BLaER1 treated with 17β-estradiol and CSF1 and Interleukin-3, amounts not matched to agents 10 nM and 100 nM (cell line): ENCODE measurements at regions not wholly inside any gene's neighbourhood (a gene's known extent, or its start where the extent isn't known, plus 50 kb on each side); places are given as distances from the start of the nearest gene placed in this dataset.
"Not testable (repeated sequence)": the region's sequence is repeated elsewhere in the genome, so short reads cannot be mapped to it uniquely, and the experiment has no call there.

Experiments used
- H3K27ac ChIP-seq, 11 experiments: shearing (Covaris generic); formaldehyde crosslinking; 2 replicates each; pipeline ENCODE4 v1.8.1; 2022
- H3K27me3 ChIP-seq, 11 experiments: shearing (Covaris generic); formaldehyde crosslinking; 2 replicates each; pipeline ENCODE4 v1.8.1; 2022
- H3K36me3 ChIP-seq, 11 experiments: shearing (Covaris generic); formaldehyde crosslinking; 2 replicates each; pipeline ENCODE4 v1.8.1; 2022
- H3K4me1 ChIP-seq, 10 experiments: shearing (Covaris generic); formaldehyde crosslinking; 2 replicates each; pipeline ENCODE4 v1.8.1; 2022
- H3K4me2 ChIP-seq, 11 experiments: shearing (Covaris generic); formaldehyde crosslinking; 2 replicates each; pipeline ENCODE4 v1.8.1; 2022
- H3K4me3 ChIP-seq, 10 experiments: shearing (Covaris generic); formaldehyde crosslinking; 2 replicates each; pipeline ENCODE4 v1.8.1; 2022
- H3K9ac ChIP-seq, 11 experiments: shearing (Covaris generic); formaldehyde crosslinking; 2 replicates each; pipeline ENCODE4 v1.8.1; 2022
- H3K9me3 ChIP-seq, 11 experiments: shearing (Covaris generic); formaldehyde crosslinking; replicated peaks in 1 of 11; 2 replicates each; pipeline ENCODE4 v1.8.1; 2022
- H4K20me1 ChIP-seq, 11 experiments: shearing (Covaris generic); formaldehyde crosslinking; 2 replicates each; pipeline ENCODE4 v1.8.1; 2022
- Cebpa-rat ChIP-seq, 11 experiments: shearing (Covaris generic); IDR thresholded peaks; 2 replicates each; pipeline ENCODE4 v1.8.1; 2022

DNA sequence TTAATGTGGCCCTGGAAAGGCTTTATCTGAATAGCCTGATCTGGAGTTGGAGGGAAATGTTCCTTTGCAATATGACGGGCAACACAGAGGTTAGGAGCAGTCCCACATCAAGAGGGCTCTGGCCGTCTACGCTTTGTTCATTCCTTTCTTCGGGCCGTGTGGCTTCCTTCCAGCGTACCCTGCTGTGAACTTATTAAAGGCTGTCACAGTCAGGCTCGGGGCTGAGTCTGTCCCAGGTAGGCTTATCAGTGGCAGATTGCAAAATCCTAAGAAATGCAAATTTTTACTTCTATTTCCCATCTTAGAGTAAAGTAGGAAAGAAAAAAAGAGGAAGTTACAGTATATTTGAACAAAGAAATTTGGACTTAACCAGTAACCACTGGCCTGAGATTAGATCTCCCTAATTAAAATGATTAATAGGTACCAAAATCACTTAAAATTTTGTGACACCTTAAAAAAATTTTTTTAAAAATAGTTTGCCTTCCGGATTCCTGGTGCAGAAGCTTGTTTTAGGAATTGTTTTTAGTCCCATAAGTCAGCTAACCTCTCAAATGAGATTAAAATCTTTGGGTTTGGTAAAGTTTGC, 453.1 kb upstream of the MKI67 start:
- Histone ChIP-seq H4K20me1 (no peaks in the 10 kb centered on the region), H3K4me2 (peak overlapping the region in 2 of 11 experiments; percentile 20 to 32; a peak in 4 of 22 replicates), H3K9me3 (no peaks in the 10 kb centered on the region), H3K4me1 (peaks cover 0 to 12% (median 0%) of the 10 kb centered on the region in 10 experiments; a peak in 5 of 20 replicates), H3K27ac (no peak overlapping the region), H3K9ac (no peak overlapping the region), H3K36me3 (no peaks in the 10 kb centered on the region), H3K4me3 (no peak overlapping the region), H3K27me3 (no peaks in the 10 kb centered on the region)
- no peak for TF ChIP-seq Cebpa-rat (IDR thresholded peaks at IDR 0.05)

- peaks cover 0 to 12% (median 0%) of the 10 kb centered on the region in 10 experiments; a peak in 5 of 20 replicates for H3K4me1 ChIP-seq
- TF ChIP-seq Cebpa-rat (IDR thresholded peaks at IDR 0.05): no peak
- no peaks in the 10 kb centered on the region for H3K36me3 ChIP-seq
- no peaks in the 10 kb centered on the region for H3K27me3 ChIP-seq
- H3K4me2 ChIP-seq: peak overlapping the region in 2 of 11 experiments; percentile 20 to 32; a peak in 3 of 22 replicates
- no peaks in the 10 kb centered on the region for H4K20me1 ChIP-seq
- H3K4me3 ChIP-seq: no peak overlapping the region
- no peak overlapping the region for H3K27ac ChIP-seq
- H3K9me3 ChIP-seq: no peaks in the 10 kb centered on the region
- no peak overlapping the region for H3K9ac ChIP-seq
Observed at GRCh38 chr10:128579901-128580300, 453.7 kb upstream of the MKI67 start.

DNA sequence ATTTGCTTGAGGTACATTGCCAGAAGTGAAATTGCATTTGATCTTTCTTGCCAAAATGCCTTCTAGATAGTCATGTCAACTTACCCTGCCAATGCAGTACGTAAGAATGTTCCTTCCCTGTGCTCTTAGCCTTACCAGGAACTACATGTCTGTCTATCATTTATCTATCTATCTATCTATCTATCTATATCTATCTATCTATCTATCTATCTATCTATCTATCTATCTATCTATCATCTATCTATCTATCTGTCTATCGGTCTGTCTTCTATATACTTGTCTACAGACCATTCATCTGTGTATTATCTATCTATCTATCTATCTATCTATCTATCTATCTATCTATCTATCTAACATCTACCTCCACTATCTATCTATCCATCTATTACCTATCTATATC, 456.9 kb upstream of the MKI67 start:
- H3K4me2 ChIP-seq, H3K27ac ChIP-seq, H3K27me3 ChIP-seq, H4K20me1 ChIP-seq, H3K36me3 ChIP-seq, H3K9ac ChIP-seq, H3K4me3 ChIP-seq: not testable (repeated sequence)
- Histone ChIP-seq H3K4me1 (peaks cover 0 to 12% (median 0%) of the 10 kb centered on the region in 10 experiments; a peak in 5 of 20 replicates), H3K9me3 (peaks cover 0 to 14% (median 13%) of the 10 kb centered on the region in 11 experiments; a peak in 19 of 22 replicates)

- not testable (repeated sequence) for H3K4me1 ChIP-seq, H3K27ac ChIP-seq, H3K4me2 ChIP-seq, H3K36me3 ChIP-seq, H3K4me3 ChIP-seq, H4K20me1 ChIP-seq, H3K9ac ChIP-seq, H3K27me3 ChIP-seq
- H3K9me3 ChIP-seq: peaks cover 0 to 14% (median 13%) of the 10 kb centered on the region in 11 experiments; a peak in 19 of 22 replicates
Observed at GRCh38 chr10:128586599-128586998, 460.4 kb upstream of the MKI67 start.

- H3K9ac ChIP-seq: no peak overlapping the region
- no peaks in the 10 kb centered on the region for H3K4me1 ChIP-seq
- no peaks in the 10 kb centered on the region for H4K20me1 ChIP-seq
- no peak overlapping the region for H3K4me2 ChIP-seq
- H3K9me3 ChIP-seq: peaks cover 0 to 14% (median 13%) of the 10 kb centered on the region in 11 experiments; a peak in 19 of 22 replicates
- no peaks in the 10 kb centered on the region for H3K36me3 ChIP-seq
- H3K27ac ChIP-seq: no peak overlapping the region
- no peak overlapping the region for H3K4me3 ChIP-seq
- no peaks in the 10 kb centered on the region for H3K27me3 ChIP-seq
- no peak for TF ChIP-seq Cebpa-rat (IDR thresholded peaks at IDR 0.05)
Observed at GRCh38 chr10:128587689-128588088, 461.5 kb upstream of the MKI67 start.

- Histone ChIP-seq H3K9me3 (peaks cover 0 to 14% (median 13%) of the 10 kb centered on the region in 11 experiments; a peak in 19 of 22 replicates), H3K4me2 (no peak overlapping the region), H3K4me3 (no peak overlapping the region), H3K27ac (no peak overlapping the region), H3K4me1 (no peaks in the 10 kb centered on the region), H3K36me3 (no peaks in the 10 kb centered on the region), H4K20me1 (no peaks in the 10 kb centered on the region), H3K9ac (no peak overlapping the region), H3K27me3 (no peaks in the 10 kb centered on the region)
- no peak for TF ChIP-seq Cebpa-rat (IDR thresholded peaks at IDR 0.05)
Observed at GRCh38 chr10:128588402-128588801, 462.2 kb upstream of the MKI67 start.

DNA sequence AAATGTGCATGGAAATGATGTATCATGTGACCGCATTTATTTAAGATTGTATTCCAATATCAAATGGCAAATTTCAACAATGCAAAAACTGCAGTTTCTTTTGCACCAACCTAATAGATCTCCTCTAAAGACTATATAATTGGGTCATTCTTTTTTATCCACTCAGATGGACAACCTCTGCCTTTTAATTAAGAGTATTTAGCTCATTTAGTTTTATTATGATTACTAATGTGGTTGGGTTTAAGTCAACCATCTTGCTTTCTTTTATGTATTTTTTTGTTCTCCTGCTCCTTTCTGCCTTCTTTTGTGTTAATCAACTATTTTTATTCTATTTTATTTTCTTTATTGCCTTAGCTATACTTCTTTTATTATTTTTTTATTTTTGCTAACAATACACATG, 468.5 kb upstream of the MKI67 start:
- Histone ChIP-seq H3K27ac (no peak overlapping the region), H3K9me3 (no peaks in the 10 kb centered on the region), H3K36me3 (no peaks in the 10 kb centered on the region), H3K9ac (no peak overlapping the region), H3K4me2 (no peak overlapping the region), H3K27me3 (no peaks in the 10 kb centered on the region), H4K20me1 (no peaks in the 10 kb centered on the region), H3K4me1 (no peaks in the 10 kb centered on the region), H3K4me3 (no peak overlapping the region)
- no peak for TF ChIP-seq Cebpa-rat (IDR thresholded peaks at IDR 0.05)

DNA sequence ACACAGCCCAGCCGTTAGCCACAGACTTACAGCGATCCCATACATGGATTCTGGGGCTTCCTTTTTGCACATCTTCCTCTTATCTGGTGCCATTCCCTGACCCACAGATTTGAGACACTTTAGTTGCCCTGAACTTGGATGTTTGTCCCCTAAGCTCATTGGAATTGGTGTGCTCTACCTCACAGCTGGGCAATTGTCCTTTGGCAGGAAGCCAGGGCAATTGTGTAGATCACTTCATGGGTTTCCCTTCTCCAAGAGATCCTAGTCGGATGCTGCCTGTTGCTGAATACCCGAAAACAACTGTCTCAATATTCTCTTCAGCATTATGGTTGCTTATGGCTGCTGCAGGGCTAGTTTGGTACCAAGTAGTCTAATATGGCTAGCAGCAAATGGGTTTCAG, 470.7 kb upstream of the MKI67 start:
- Histone ChIP-seq H3K9me3 (no peaks in the 10 kb centered on the region), H3K9ac (no peak overlapping the region), H3K4me3 (no peak overlapping the region), H3K27ac (no peak overlapping the region), H3K4me1 (no peaks in the 10 kb centered on the region), H3K27me3 (no peaks in the 10 kb centered on the region), H3K4me2 (no peak overlapping the region), H4K20me1 (no peaks in the 10 kb centered on the region), H3K36me3 (no peaks in the 10 kb centered on the region)
- TF ChIP-seq Cebpa-rat (IDR thresholded peaks at IDR 0.05): no peak

- Histone ChIP-seq H3K27ac (no peak overlapping the region), H3K4me1 (no peaks in the 10 kb centered on the region), H3K27me3 (no peaks in the 10 kb centered on the region), H3K9ac (no peak overlapping the region), H3K36me3 (no peaks in the 10 kb centered on the region), H4K20me1 (no peaks in the 10 kb centered on the region), H3K4me2 (no peak overlapping the region), H3K9me3 (peaks cover 0 to 19% (median 11%) of the 10 kb centered on the region in 11 experiments; a peak in 15 of 22 replicates), H3K4me3 (no peak overlapping the region)
- no peak for TF ChIP-seq Cebpa-rat (IDR thresholded peaks at IDR 0.05)
Observed at GRCh38 chr10:128599030-128599429, 472.8 kb upstream of the MKI67 start.

- Histone ChIP-seq H3K27me3 (no peaks in the 10 kb centered on the region), H3K4me1 (no peaks in the 10 kb centered on the region), H3K36me3 (no peaks in the 10 kb centered on the region), H3K27ac (no peak overlapping the region), H3K9me3 (peaks cover 0 to 23% (median 13%) of the 10 kb centered on the region in 11 experiments; a peak in 15 of 22 replicates), H3K4me3 (no peak overlapping the region), H3K4me2 (no peak overlapping the region), H4K20me1 (no peaks in the 10 kb centered on the region), H3K9ac (no peak overlapping the region)
- TF ChIP-seq Cebpa-rat (IDR thresholded peaks at IDR 0.05): no peak
Observed at GRCh38 chr10:128599538-128599937, 473.3 kb upstream of the MKI67 start.
